Stimulated activated CD4-positive, alpha-beta T cell treated with anti-CD3 and anti-CD28 coated beads, TNF-alpha, amount 100 ng/mL, for 24 hours (primary cell): ENCODE measurements at regions not wholly inside any gene's neighbourhood (a gene's known extent, or its start where the extent isn't known, plus 50 kb on each side); places are given as distances from the start of the nearest gene placed in this dataset.

Experiments used
- DNase-seq, 3 experiments: peaks; one replicate each; pipeline ENCODE4 v3.0.0-alpha.2; 2020; ENCODE audit warnings: low read depth in 3 of 3

GRCh38 chr11:122319691-122320620 lies 203.9 kb upstream of the BLID start:
- DNase-seq = no peak

GRCh38 chr11:122319085-122319484 lies 203.1 kb upstream of the BLID start:
- no peak for DNase-seq

- DNase-seq = no peak
These were observed 201.3 kb upstream of the BLID start for GRCh38 chr11:122317305-122317704.

GRCh38 chr11:122313581-122313980 lies 197.6 kb upstream of the BLID start:
- no peak for DNase-seq

GRCh38 chr11:122311216-122311755 lies 195.3 kb upstream of the BLID start:
- no peak for DNase-seq

- DNase-seq = no peak
These were observed 194.8 kb upstream of the BLID start for GRCh38 chr11:122310766-122311165.

- DNase-seq = no peak
These were observed 193.4 kb upstream of the BLID start for GRCh38 chr11:122309262-122309925.

GRCh38 chr11:122308226-122308625 lies 192.2 kb upstream of the BLID start:
- DNase-seq = no peak

- DNase-seq = no peak
These were observed 191.5 kb upstream of the BLID start for GRCh38 chr11:122307476-122308035.

- no peak for DNase-seq
These were observed 190.9 kb upstream of the BLID start for GRCh38 chr11:122306831-122307391.

GRCh38 chr11:122305426-122306320 lies 189.7 kb upstream of the BLID start:
- DNase-seq = no peak

- DNase-seq = no peak
These were observed 189.0 kb upstream of the BLID start for GRCh38 chr11:122304973-122305372.

- no peak for DNase-seq
These were observed 188.3 kb upstream of the BLID start for GRCh38 chr11:122304306-122304705.

GRCh38 chr11:122294041-122294440 lies 178.0 kb upstream of the BLID start:
- no peak for DNase-seq

GRCh38 chr11:122293296-122294023 lies 177.4 kb upstream of the BLID start:
- DNase-seq = no peak

GRCh38 chr11:122287401-122287800 lies 171.4 kb upstream of the BLID start:
- no peak for DNase-seq

- no peak for DNase-seq
These were observed 169.3 kb upstream of the BLID start for GRCh38 chr11:122285070-122285988.

GRCh38 chr11:122280870-122281269 lies 164.9 kb upstream of the BLID start:
- no peak for DNase-seq

- DNase-seq = no peak
These were observed 163.2 kb upstream of the BLID start for GRCh38 chr11:122279194-122279593.
